ENCODE measurements at regions not wholly inside any gene's neighbourhood (a gene's known extent, or its start where the extent isn't known, plus 50 kb on each side); places are given as distances from the start of the nearest gene placed in this dataset.
"Not testable (repeated sequence)": the region's sequence is repeated elsewhere in the genome, so short reads cannot be mapped to it uniquely, and the experiment has no call there.

GRCh38 chr14:27270716-27271115 is 672.9 kb upstream of the NOVA1 start:
- Histone ChIP-seq H3K36me3 (ENCODE audit: control insufficient read depth, insufficient read depth, low read length) (no peaks in the 10 kb centered on the region; the same call in 1 of the 2 replicates), H3K9me3 (ENCODE audit: control insufficient read depth, insufficient read depth, low read depth, low read length) (no peaks in the 10 kb centered on the region), H3K27me3 (ENCODE audit: control insufficient read depth, insufficient read depth, low read length) (no peaks in the 10 kb centered on the region), H3K4me1 (ENCODE audit: control insufficient read depth, insufficient read depth, low read length) (no peaks in the 10 kb centered on the region), H3K4me3 (ENCODE audit: low read depth in 2 of 2, low read length in 2 of 2) (no peak overlapping the region), H3K27ac (ENCODE audit: low read length) (no peak overlapping the region)
- POLR2A ChIA-PET: no interaction called here
- no TSS peak for BruUV-seq (replicated peaks)
- ATAC-seq (no peak), DNase-seq (ENCODE audit: low read depth, low spot score) (no peak)
- in situ Hi-C loops (cut with HindIII; ENCODE audit: low pct_unique_long_range_greater_than_20kb, low sequenced_read_pairs) (no loop called here), intact Hi-C loops (cut with micrococcal nuclease; ENCODE audit: unreplicated experiment) (no loop called here)
- TF ChIP-seq CTCF (IDR thresholded peaks at IDR 0.05) (no peak), TCF7L2 (IDR thresholded peaks at IDR 0.05; ENCODE audit: low read depth, low read length) (no peak), SIN3A (IDR thresholded peaks at IDR 0.05; ENCODE audit: borderline replicate concordance, insufficient read depth, low read depth, low read length) (no peak), POLR2AphosphoS5 (IDR thresholded peaks at IDR 0.05; ENCODE audit: low read depth, low read length) (no peak), REST (IDR thresholded peaks at IDR 0.05; ENCODE audit: insufficient read depth in 1 of 2, low read depth in 2 of 2, low read length in 1 of 2) (no peak)
- CTCF ChIA-PET: no interaction called here

- Histone ChIP-seq H3K4me3 (ENCODE audit: low read depth in 2 of 2, low read length in 2 of 2) (no peak overlapping the region), H3K27me3 (ENCODE audit: control insufficient read depth, insufficient read depth, low read length) (no peaks in the 10 kb centered on the region), H3K9me3 (ENCODE audit: control insufficient read depth, insufficient read depth, low read depth, low read length) (no peaks in the 10 kb centered on the region), H3K4me1 (ENCODE audit: control insufficient read depth, insufficient read depth, low read length) (no peaks in the 10 kb centered on the region), H3K36me3 (ENCODE audit: control insufficient read depth, insufficient read depth, low read length) (no peaks in the 10 kb centered on the region; the same call in 1 of the 2 replicates), H3K27ac (ENCODE audit: low read length) (no peak overlapping the region)
- no TSS peak for BruUV-seq (replicated peaks)
- CTCF ChIA-PET: no interaction called here
- TF ChIP-seq TCF7L2 (IDR thresholded peaks at IDR 0.05; ENCODE audit: low read depth, low read length): no peak
- POLR2A ChIA-PET: no interaction called here
- ATAC-seq (no peak), DNase-seq (ENCODE audit: low read depth, low spot score) (no peak)
- in situ Hi-C loops (cut with HindIII; ENCODE audit: low pct_unique_long_range_greater_than_20kb, low sequenced_read_pairs) (no loop called here), intact Hi-C loops (cut with micrococcal nuclease; ENCODE audit: unreplicated experiment) (no loop called here)
Observed at GRCh38 chr14:27278341-27278740, 680.5 kb upstream of the NOVA1 start.

- ChIA-PET CTCF (no interaction called here), POLR2A (no interaction called here)
- no peak for TF ChIP-seq REST (IDR thresholded peaks at IDR 0.05; ENCODE audit: insufficient read depth in 1 of 2, low read depth in 2 of 2, low read length in 1 of 2)
- TF ChIP-seq SIN3A (IDR thresholded peaks at IDR 0.05; ENCODE audit: borderline replicate concordance, insufficient read depth, low read depth, low read length): no peak
- TF ChIP-seq POLR2AphosphoS5 (IDR thresholded peaks at IDR 0.05; ENCODE audit: low read depth, low read length): no peak
- TF ChIP-seq TCF7L2 (IDR thresholded peaks at IDR 0.05; ENCODE audit: low read depth, low read length): no peak
- TF ChIP-seq CTCF (IDR thresholded peaks at IDR 0.05): no peak
- no TSS peak for BruUV-seq (replicated peaks)
- no peaks in the 10 kb centered on the region for H3K4me1 ChIP-seq (ENCODE audit: control insufficient read depth, insufficient read depth, low read length)
- DNase-seq (ENCODE audit: low read depth, low spot score) (no peak), ATAC-seq (no peak)
- H3K4me3 ChIP-seq (ENCODE audit: low read depth in 2 of 2, low read length in 2 of 2): no peak overlapping the region
- in situ Hi-C loops (cut with HindIII; ENCODE audit: low pct_unique_long_range_greater_than_20kb, low sequenced_read_pairs): no loop called here
- no peak overlapping the region for H3K27ac ChIP-seq (ENCODE audit: low read length)
- intact Hi-C loops (cut with micrococcal nuclease; ENCODE audit: unreplicated experiment): no loop called here
- no peaks in the 10 kb centered on the region for H3K36me3 ChIP-seq (ENCODE audit: control insufficient read depth, insufficient read depth, low read length)
- H3K9me3 ChIP-seq (ENCODE audit: control insufficient read depth, insufficient read depth, low read depth, low read length): no peaks in the 10 kb centered on the region
- H3K27me3 ChIP-seq (ENCODE audit: control insufficient read depth, insufficient read depth, low read length): no peaks in the 10 kb centered on the region
Observed at GRCh38 chr14:27305441-27305945, 707.7 kb upstream of the NOVA1 start.

- DNase-seq (ENCODE audit: low read depth, low spot score); ATAC-seq; H3K9me3 ChIP-seq (ENCODE audit: control insufficient read depth, insufficient read depth, low read depth, low read length); in situ Hi-C loops (cut with HindIII; ENCODE audit: low pct_unique_long_range_greater_than_20kb, low sequenced_read_pairs); POLR2A ChIA-PET; intact Hi-C loops (cut with micrococcal nuclease; ENCODE audit: unreplicated experiment); H3K27me3 ChIP-seq (ENCODE audit: control insufficient read depth, insufficient read depth, low read length); H3K4me3 ChIP-seq (ENCODE audit: low read depth in 2 of 2, low read length in 2 of 2); CTCF ChIA-PET; H3K36me3 ChIP-seq (ENCODE audit: control insufficient read depth, insufficient read depth, low read length); H3K4me1 ChIP-seq (ENCODE audit: control insufficient read depth, insufficient read depth, low read length); H3K27ac ChIP-seq (ENCODE audit: low read length); BruUV-seq (replicated peaks): not testable (repeated sequence)
Observed at GRCh38 chr14:27312730-27313129, 714.9 kb upstream of the NOVA1 start.
